ENCODE measurements at regions not wholly inside any gene's neighbourhood (a gene's known extent, or its start where the extent isn't known, plus 50 kb on each side); places are given as distances from the start of the nearest gene placed in this dataset.

DNA sequence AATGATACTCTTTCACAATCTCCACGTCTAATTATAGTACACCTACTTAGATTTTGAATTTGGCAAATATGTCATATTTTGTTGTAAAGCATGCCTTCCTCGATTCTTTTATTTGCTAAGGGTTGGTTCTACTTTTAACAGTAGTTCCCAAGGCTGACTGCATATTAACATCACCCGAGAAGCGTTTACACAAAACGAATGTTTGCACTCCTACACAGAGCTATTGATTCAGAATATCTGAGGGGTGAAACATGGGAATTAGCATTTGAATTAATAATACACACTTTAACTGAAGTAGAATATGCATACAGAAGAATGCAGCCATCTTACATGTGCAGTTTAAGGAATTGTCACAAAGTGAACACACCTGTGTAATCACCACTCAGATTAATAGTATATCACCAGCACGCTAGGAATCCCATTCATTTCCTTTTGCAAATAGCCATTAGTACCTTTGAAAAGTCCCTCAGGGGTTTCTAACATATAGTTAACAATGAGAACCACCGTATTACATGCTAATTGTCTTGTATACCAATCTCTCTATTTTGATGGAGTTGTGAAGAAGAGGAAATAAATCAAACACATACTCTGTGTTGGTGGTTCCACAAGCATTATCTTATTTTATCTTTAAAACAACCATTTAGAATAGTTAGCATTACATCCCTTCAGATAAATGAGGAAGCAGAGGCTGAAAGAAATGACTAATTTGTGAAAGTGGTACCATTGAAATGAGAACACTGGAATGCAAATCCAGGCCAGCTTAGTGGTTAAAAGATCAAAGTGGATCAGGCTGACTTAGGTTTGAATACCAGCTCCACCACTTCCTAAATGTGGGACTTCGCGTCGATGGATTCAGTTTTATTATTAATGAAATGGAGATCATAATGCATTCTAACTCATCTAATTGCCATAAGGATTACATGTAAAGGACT lies 317.6 kb downstream of the HDGFL1 start:
- no peak for DNase-seq

DNA sequence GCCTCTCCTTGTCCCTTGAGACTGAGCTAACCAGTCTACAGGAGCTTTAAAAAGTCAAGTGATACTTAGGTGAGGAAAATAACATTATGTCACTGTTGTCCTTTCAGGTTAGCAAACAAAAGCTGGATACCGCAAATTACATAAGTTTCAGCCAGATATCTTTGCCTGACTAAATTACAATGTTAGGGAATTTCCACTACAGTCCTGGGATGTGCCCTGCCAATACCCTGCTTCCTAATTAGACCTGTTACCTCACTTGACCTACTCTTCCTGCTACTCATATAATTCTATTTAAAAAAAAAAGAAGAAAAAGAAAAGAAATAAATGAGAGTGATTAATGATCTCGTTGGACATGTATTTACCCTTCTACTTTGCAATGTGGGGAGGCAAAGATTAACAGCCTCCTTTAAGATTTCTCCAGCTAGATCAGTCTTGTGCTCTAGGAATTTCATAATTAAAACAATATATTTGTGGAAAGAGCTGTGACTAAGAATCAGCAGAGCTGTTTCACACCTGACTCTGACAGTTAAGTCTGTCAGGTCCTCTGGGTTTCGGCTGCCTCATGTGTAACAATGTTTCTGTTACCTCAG lies 318.9 kb downstream of the HDGFL1 start:
- DNase-seq: no peak

DNA sequence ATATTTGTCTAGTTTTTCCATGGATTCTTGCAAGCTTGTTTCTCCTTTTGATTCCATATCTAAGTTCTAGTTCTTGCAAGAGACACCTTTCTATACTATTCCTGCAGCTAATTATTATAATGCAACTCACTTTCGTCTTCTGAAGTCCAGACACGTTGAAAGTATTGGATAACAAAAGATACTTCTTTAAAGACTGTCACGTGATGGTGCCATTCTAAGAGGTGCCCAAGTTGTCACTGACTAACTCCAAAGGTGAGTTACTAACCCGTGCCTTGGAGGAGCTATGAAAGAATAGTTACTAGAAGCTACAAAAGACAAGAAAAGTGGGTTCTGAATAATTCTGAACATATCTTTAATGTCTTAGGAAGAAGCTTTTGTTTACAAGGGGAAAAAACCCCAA lies 322.6 kb downstream of the HDGFL1 start:
- DNase-seq: no peak

DNA sequence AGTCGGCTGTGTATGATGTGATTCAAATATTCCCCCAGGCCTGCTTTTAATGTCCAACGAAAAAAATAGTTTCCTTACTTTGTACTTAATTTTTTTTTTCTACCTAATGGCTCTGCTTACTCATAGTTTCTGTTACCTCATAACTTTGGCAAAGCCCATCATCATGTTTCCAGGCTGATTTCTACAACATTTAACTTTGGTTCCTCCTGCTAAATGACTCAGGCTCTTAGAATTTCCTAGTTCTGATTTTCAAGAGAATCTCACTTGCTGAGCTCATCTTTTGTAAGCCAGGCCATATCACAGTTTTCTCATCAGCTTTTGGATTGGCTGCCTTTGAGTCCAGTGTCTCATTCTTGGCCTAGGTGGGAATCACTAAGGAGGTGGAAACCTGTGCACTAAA lies 323.1 kb downstream of the HDGFL1 start:
- DNase-seq: peak; percentile 33 to 57 (median 41)

DNA sequence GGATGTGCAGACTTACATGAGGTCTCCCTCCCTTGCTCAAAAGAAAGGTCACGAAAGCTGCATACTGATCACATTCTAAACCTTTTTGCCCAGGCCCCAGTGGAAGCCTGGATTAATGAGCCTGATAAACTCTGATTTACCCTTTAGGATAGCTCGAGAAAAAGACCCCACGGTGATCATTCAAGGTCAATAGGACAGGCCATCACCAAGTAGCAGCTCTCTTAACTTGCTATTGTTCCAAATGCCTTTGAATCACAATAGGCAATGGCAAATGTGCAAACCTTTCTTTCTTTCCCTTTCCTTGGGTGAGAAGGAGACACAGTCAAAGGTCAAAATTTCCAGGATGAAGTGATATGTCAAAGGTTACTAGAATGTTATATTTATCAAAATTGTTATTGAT lies 327.3 kb downstream of the HDGFL1 start:
- no peak for DNase-seq

DNA sequence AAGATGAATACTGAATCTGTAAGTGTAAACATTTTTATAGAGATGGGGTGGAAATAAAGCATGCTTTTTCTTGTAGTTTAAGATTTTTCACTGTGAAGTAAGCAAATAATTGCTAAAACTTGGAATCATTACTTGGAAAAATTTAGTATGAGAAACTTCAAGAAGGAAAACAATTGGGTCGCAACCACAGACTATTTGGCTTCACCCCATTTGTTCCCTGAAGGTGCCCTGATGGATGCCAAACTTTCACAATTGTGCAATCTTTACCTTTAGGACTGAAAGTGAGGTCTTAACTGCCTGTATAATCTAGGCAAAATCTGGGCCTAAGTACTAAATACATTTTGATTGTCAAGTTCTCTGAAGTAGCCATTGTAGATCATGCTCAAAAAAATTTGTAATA lies 330.1 kb downstream of the HDGFL1 start:
- no peak for DNase-seq

DNA sequence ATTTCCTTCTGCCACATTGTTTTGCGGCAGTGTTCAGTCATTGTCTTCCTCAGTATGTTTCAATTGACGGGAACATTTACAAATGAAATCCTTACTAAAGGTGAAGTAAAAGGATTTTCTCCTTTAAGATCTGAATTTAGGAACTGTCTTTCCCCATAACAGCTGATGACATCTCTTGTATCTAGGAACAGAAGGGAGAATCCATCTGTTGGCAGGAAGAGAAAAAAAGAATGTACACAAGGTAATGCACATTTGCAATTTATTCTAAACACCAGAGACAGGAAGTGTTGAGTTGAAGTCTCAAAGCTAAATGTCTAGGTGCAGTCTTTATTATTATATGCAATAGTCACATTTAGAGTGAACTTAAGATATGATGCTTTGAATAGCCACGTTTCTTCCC lies 334.5 kb downstream of the HDGFL1 start:
- DNase-seq: no peak

DNA sequence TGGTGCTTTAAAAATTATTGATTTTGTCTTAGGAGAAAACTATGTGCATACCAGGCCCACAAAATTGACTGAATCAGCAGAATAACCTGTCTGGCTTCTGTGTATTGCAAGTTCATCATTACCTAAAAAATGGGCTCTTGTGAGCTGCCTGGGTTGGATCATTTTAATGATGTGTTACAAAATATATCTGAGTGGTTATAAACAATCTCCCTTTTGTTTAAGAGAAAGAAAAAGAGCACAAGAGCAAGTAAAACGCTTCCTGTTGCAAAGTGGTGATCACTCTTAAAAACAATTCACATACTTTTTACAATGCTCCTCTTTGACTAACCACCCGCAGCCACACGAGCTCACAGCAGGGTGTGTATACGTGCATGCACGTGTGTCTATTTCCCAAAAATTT lies 335.1 kb downstream of the HDGFL1 start:
- no peak for DNase-seq

DNA sequence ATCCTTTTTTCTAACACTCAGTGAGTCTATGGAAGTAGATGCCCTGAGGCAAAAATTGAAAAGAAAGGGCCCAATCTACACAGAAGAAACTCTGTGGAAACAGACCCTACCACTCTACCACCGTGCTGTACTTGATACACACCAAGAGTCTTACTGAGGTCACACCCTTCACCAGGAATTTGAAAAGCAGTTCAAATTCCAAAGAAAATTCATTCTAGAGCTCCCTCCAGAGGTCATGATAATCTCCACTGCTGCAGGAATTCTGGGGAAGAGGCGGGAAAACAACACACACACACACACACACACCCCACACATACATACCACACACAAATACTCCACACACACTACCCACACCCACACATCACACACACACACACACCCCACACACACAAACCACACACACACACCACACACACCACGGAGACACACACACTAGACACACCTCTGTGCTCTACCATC lies 336.8 kb downstream of the HDGFL1 start:
- DNase-seq: no peak

DNA sequence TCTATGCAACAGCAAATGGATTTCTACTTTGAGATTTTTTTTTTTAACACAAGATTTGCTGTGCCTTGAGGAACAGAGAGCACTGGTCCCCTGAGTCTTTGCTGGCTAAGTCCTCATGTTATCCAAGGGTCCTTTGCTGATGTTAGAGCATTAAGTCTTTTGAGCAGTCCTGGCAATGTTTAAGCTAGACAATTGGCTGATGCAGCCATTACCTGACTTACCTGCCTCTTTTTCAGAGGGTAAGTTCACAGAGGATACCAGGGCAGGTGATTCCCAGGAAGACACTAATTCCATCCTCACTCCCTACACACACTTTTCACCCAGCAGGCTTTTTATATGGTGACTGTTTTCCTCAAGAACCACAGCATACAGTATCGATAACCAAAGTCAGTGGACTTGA lies 337.7 kb downstream of the HDGFL1 start:
- no peak for DNase-seq

DNA sequence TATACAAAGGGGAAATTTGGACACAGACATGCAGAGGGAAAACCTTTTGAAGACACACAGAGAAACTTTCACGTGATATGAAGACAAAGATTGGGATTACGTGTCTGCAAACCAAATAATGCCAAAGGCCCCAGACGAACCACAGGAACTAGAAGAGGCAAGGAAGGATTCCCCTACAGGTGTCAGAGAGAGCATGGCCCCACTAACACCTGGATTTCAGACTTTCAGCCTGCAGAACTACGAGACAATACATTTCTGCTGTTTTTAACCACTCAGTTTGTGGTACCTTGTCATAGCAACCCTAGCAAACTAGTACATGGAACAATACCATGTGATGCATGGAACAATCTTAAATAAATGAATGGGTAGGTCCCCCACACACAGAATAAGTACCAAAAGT lies 341.0 kb downstream of the HDGFL1 start:
- DNase-seq: no peak

DNA sequence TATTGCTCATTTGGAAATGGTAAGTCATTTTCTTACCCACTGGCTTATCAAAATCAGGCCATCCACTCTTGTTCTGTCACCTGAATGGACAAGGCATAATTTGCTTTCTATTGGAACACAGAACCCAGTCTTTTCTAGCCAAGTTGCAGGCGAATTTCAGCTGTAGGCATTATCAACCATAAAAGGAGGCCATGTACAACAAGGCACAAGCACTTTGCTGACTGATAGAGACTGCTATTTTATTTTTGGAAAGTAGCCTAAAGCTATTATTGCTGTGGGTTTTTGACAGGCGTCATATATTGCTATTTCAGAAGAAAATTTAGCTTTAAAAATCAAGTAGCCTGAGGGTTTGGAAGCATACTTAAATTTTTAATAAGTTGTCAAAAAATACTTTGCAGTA lies 344.2 kb downstream of the HDGFL1 start:
- DNase-seq: no peak

DNA sequence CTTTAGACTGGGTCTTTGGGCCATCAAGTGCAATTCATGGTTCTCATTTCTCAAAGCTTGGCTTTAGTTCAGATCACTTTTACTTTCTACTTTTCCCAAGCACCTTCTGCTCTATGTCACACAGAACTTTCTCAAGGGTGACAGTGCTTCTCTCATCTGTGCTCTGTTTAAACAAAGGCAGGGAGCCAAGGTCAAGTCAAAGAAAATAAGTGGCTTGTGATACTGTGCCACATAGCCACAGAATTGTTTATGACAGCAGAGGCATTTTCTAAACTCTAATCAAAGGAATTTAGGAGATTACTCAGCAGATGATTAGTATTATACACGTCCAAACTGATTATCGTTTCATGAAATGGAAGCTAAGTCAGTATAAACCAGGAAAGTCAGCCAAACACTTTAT lies 348.0 kb downstream of the HDGFL1 start:
- no peak for DNase-seq

DNA sequence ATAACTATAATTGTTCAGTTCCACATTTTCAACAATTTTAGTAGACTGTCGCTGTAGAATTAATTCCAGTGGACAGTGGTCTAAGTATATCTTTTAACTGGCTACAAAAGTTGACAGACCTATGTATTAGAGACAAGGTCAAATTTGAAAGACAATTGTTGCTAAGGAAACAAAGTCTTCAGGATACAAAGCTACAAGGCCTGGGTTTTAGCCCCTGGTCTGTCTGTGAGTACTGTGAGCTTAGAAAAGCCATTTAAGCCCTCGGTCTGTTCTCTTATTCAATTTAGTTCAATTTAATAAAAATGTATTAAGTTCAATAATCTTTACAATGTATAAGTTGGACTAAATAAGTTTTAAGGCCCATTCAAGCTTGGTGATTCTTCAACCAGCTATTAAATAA lies 352.5 kb downstream of the HDGFL1 start:
- no peak for DNase-seq

DNA sequence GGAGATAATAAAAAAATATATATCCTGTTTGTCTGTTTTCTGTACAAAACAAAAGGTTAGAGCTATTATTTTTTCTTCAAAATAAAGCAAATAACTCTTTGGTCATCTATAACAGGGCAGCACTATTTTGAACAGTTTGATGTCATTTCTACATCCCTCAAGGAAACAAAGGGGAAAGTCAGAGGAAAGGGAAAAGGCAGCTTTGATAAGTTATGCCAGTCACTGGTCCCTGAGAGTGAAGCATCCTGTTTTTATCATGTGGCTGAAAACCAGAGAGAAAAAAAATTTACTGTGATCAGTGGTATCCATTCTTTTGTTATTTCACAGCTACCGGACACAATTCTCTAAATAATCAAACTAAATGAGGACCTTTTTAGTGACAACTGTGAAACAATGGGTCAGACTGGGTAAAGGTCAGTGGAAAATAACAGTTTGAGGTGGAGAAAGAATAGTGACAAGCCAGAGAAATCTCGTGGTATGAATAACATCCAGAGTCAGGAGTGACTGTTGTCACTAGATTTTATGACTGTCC lies 356.0 kb downstream of the HDGFL1 start:
- no peak for DNase-seq

DNA sequence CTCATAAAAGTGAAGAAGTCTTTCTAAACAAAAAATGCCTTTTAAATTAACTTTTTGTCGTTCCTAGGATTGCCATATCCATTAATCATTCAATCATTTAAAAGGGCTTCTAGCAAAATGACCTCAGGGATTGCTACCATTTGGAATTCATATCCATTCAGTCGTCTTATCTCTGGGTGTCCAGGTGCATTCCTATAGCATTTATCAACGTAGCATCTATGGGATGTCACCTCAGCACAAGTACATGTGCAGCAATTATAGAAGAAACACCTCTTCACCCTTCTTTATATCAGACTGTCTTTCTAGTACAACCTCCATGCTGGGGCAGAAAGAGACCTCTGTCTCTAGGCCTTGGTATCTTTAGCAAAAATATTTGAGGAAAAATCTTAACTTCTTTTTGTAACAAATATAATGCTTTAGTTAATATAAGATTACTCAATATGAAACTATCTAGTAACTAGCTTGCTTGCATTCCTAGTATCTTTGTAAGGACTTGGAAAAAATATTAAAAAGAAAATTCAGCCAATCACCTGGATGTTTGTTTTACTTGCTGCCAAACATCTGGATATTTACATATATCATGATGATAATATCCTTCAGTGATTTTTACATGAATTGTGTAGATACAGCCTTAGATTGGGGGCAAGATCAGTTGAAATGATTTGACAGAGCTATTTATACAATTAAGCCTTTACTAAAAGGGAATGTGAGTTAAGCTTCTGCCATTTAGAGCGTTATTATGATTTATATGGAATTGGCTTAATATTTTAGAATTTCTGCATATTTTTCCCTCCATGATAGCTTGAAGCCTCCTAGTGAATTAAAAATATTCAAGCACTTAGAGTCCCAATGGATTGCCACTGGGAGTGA lies 356.8 kb downstream of the HDGFL1 start:
- DNase-seq: no peak

DNA sequence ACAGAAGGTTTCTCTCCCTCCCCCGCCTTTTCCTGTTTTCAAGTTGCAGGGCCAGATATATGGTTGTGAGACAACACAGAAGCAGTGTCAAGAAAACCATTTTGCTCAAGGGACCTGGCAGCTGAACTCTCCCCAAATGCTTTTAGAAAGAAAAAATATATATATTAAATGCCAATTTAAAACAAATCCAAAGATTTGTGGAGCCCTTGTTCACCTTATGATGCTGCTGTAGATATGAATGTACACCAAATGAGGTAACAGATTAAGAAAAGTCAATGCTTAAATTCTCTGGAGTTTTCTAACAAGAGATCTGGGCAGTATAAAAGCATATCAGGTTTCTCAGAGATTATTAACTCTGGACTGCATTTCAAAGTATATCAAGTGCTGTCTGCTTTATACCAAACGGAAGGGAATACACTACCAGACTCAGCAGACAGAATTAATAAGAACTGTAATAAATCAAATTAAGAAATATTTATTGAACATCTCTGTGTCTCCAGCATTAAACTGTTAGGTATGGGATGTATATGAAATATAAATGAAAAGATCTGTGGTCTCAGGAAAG lies 357.5 kb downstream of the HDGFL1 start:
- DNase-seq: no peak

DNA sequence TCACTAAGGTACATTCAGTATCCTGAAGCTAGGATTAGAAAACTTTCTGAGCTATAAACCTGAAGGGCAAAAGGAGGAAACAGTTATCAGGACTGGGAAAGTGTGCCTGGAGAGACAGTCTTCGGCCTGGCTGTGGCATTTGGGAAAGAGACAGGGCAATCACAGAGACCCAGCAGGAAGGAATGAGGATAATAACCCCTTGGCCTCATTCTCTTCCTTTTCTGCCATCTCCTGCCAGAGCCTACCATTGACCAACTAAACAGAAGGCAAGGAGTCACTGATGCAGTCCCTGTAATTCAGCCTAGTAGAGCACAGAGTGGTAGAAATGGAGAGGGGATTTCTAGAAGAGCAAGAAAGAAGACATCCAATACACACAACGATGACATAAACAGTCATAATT lies 359.4 kb downstream of the HDGFL1 start:
- no peak for DNase-seq

DNA sequence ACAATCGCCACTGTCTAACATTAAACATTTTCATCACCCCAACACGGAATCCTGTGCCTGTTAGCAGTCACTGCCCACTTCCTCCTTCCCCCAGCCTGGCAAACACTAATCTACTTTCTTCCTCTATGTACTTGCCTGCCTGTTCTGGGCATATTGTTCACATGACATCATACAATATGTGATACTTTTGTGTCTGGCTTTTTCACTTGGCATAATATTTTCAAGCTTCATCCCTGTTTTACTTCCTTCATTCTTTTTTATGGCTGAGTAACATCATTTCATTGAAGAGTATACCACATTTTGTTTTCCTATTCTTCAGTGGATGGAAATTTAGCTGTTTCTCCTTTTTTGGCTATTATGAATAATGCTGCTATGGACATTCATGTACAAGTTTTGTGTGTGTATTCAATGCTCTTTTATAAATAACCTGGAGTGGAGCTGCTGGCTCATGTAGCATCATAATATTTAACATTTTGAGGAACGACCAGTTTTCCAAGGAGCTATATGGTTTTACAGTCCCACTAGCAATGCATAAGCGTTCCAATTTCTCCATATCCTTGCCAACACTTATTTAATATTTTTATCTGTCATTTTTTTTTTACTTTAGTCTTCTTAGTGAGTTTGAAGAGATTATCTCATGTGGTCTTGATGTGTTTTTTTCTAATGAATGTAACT lies 360.1 kb downstream of the HDGFL1 start:
- peak; percentile 31 to 42 (median 31) for DNase-seq

DNA sequence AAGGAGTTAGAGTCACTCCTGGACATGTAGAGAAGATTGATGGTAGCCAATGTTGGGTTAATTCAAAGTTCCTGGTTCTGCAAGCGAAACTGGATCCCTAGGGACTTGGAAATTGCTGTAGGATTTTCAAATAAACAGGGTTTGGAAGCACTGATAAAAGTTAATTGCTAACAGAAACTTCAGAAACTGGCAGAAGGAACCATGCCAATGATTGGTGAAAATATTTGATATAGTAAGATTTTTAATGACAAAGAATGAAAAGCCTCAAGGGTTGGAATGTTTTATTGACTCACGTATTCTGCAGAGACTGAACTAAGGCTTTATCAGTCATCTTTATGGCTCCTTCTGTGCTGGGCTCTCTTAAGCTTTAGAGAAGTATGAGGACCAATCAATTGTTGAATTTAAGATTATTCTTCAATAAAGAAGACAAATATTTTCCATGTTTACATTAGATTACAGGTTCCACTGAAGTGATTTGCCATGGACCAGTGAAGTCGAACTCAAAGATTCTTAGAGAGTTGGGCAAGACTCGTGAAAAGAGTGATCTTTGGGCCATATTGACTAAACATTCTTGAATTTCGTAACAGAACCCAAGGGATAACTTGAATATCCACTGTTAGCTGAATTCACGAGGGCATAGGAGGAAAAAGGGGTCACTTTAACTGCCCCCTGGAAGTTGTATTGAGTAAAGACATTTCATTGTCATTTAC lies 371.4 kb downstream of the HDGFL1 start:
- no peak for DNase-seq

DNA sequence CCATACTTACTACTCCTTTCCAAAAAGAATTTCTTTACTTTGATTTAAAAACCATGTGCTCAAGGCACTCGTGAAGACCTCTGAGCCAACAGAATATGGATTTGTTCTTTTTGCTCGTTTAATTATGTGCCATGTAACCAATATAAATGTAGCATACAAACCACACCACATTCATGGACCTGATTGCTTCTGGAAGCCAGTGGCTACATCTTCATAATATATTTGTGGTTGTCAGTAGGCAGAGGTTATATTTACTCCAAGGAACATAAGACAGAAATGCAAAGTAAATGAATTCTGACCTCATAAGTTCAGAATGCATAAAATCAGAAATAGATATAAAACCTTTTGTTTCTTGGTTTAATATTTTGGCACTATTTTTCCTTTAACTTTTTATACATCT lies 373.0 kb downstream of the HDGFL1 start:
- DNase-seq: no peak

DNA sequence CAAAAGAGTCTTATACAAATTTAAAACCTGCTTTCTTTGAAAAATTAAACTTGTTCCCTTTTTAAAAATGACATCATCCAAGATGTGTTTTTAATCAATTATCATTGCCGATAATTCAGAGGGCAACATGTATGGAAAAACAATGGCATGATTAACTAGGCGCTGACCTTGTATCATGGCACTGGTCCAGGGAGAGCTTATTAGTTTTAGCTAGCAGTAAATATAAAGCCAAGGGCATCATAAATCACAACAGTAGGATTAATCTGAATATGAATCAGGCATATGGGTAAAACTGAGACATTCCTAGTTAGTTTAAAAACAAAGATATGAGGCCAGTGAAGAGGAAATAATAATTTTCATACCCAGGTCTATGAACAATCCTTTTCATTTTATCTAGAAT lies 374.0 kb downstream of the HDGFL1 start:
- no peak for DNase-seq

Data from suppressor macrophage treated with lipopolysaccharide for 1 hour (primary cell).